B cell (primary cell): ENCODE measurements at regions not wholly inside any gene's neighbourhood (a gene's known extent, or its start where the extent isn't known, plus 50 kb on each side); places are given as distances from the start of the nearest gene placed in this dataset.

ENCODE experiments used
- ATAC-seq: fragments of 200-7000 bp; cut with Tn5 transposase; one replicate; pipeline ENCODE4 v1.10.0; 2021; ENCODE audit warnings: low read depth, mild to moderate bottlenecking, moderate number of reproducible peaks, moderate library complexity
- CTCF ChIA-PET: fragments of 350-600 bp; sonication (Branson Sonifier 250); formaldehyde crosslinking; loops from one replicate; lab custom pipeline; 2021; ENCODE audit warnings: antibody characterized with exemption, inconsistent platforms; lab: Charles Lee
- POLR2A ChIA-PET: fragments of 350-600 bp; sonication (Branson Sonifier 250); formaldehyde crosslinking; loops from one replicate; lab custom pipeline; 2021; ENCODE audit warnings: antibody characterized with exemption; lab: Charles Lee
- DNase-seq: peaks from one replicate; pipeline ENCODE4 v3.0.0; 2013
- H2AFZ ChIP-seq: 2 replicates; pipeline ENCODE4 v1.6.1; 2012; ENCODE audit warnings: mild to moderate bottlenecking, low read depth, low read length; ENCODE audit not compliant: insufficient read depth, poor library complexity, severe bottlenecking
- H3K27ac ChIP-seq, 2 donors: 1 replicate in 1 of 2; 2 replicates in 1 of 2; pipeline ENCODE4 v1.5.1; 2012 to 2013; ENCODE audit warnings: low read length in 2 of 2, mild to moderate bottlenecking in 2 of 2, moderate library complexity in 1 of 2
- H3K27me3 ChIP-seq, 4 experiments: fragments of 200-600 bp in 1 of 4; sonication (generic) in 1 of 4; replicated peaks in 1 of 4; 1 replicate in 2 of 4; 2 replicates in 2 of 4; pipeline versions ENCODE4 v1.6.1 to v1.7.0; 2013 to 2016; ENCODE audit warnings: low read length in 3 of 4, mild to moderate bottlenecking in 2 of 4, mixed read lengths in 1 of 4, moderate library complexity in 1 of 4; ENCODE audit not compliant: insufficient read depth in 4 of 4, control insufficient read depth in 3 of 4; ENCODE audit errors: control extremely low read depth in 1 of 4
- H3K36me3 ChIP-seq, 2 experiments: replicated peaks in 1 of 2; 1 replicate in 1 of 2; 2 replicates in 1 of 2; pipeline versions ENCODE4 v1.6.1 to v1.7.1; 2013; ENCODE audit warnings: low read length in 1 of 2; ENCODE audit not compliant: insufficient read depth in 2 of 2, control insufficient read depth in 1 of 2; ENCODE audit errors: control extremely low read depth in 1 of 2, extremely low read depth in 1 of 2
- H3K4me1 ChIP-seq, 2 donors: fragments of 200-600 bp in 1 of 2; sonication (generic) in 1 of 2; 1 replicate in 1 of 2; 2 replicates in 1 of 2; pipeline versions ENCODE4 v1.5.1 to v1.6.1; 2013 to 2017; ENCODE audit warnings: low read length in 2 of 2; ENCODE audit not compliant: control insufficient read depth in 2 of 2, insufficient read depth in 2 of 2
- H3K4me2 ChIP-seq: replicated peaks from 2 replicates; pipeline ENCODE3; 2012; ENCODE audit warnings: mild to moderate bottlenecking, low read depth, low read length; ENCODE audit not compliant: poor library complexity, severe bottlenecking
- H3K4me3 ChIP-seq, 5 experiments: fragments of 200-600 bp in 1 of 5; sonication (generic) in 1 of 5; 1 replicate in 3 of 5; 2 replicates in 2 of 5; pipeline versions ENCODE4 v1.5.1 to v1.7.0; 2011 to 2016; ENCODE audit warnings: low read length in 4 of 5, mild to moderate bottlenecking in 4 of 5, low read depth in 2 of 5, control low read depth in 1 of 5, moderate library complexity in 1 of 5; ENCODE audit not compliant: insufficient read depth in 1 of 5; ENCODE audit errors: control extremely low read depth in 1 of 5, extremely low read depth in 1 of 5
- H3K79me2 ChIP-seq: fragments of 200-600 bp; sonication (generic); one replicate; pipeline ENCODE4 v1.6.0; 2016; ENCODE audit warnings: low read length; ENCODE audit not compliant: control insufficient read depth, insufficient read depth
- H3K9ac ChIP-seq: fragments of 200-600 bp; sonication (generic); 2 replicates; pipeline ENCODE4 v1.6.1; 2017; ENCODE audit warnings: mild to moderate bottlenecking, low read length, moderate library complexity
- H3K9me3 ChIP-seq, 3 donors: one replicate each; pipeline versions ENCODE4 v1.6.1 to v1.7.1; 2013; ENCODE audit warnings: low read length in 2 of 3; ENCODE audit not compliant: control insufficient read depth in 2 of 3, insufficient read depth in 1 of 3; ENCODE audit errors: control extremely low read depth in 1 of 3
- H4K20me1 ChIP-seq: 2 replicates; pipeline ENCODE4 v1.6.0; 2012; ENCODE audit warnings: mild to moderate bottlenecking, low read length; ENCODE audit not compliant: insufficient read depth, control insufficient read depth, poor library complexity, severe bottlenecking
- H3K27ac Mint-ChIP-seq: one replicate; pipeline ENCODE4 v1.8.0; 2021; ENCODE audit warnings: mixed read lengths
- H3K27me3 Mint-ChIP-seq: one replicate; pipeline ENCODE4 v1.8.0; 2021; ENCODE audit warnings: mixed read lengths
- H3K4me1 Mint-ChIP-seq: one replicate; pipeline ENCODE4 v1.8.0; 2021; ENCODE audit warnings: mixed read lengths
- H3K4me3 Mint-ChIP-seq: one replicate; pipeline ENCODE4 v1.8.0; 2021; ENCODE audit warnings: mixed read lengths
- H3K9me3 Mint-ChIP-seq: one replicate; pipeline ENCODE4 v1.8.0; 2022; ENCODE audit warnings: mixed read lengths; ENCODE audit not compliant: insufficient read depth
- EZH2 ChIP-seq: IDR thresholded peaks from 2 replicates; pipeline ENCODE4 v1.6.1; 2012; ENCODE audit warnings: borderline replicate concordance, low read depth, mild to moderate bottlenecking, moderate library complexity, low read length; ENCODE audit not compliant: insufficient read depth, poor library complexity, severe bottlenecking
- WGBS: methylation state at CpG from one replicate; pipeline ENCODE4 v1.1.5; 2013; ENCODE audit warnings: missing lambda C conversion rate; ENCODE audit not compliant: insufficient coverage; 5-methylcytosine and 5-hydroxymethylcytosine counted together
- intact Hi-C: fragments of 100-400 bp; cut with micrococcal nuclease; formaldehyde crosslinking; loops from one replicate; pipeline ENCODE4 v1.10.0; 2022
- TF ChIP-seq, protein P1 (sequence below): fragments of 200-600 bp; IDR thresholded peaks from one replicate; pipeline ENCODE4 v1.8.0; 2022; ENCODE audit warnings: antibody characterized with exemption, mild to moderate bottlenecking

GRCh38 chr16:48057048-48057447 lies 98.7 kb downstream of the ABCC12 start:
- no peak overlapping the region for H3K4me2 ChIP-seq
- CTCF ChIA-PET: interaction anchor here (0.7 to 1.2 kb wide), 3 partner anchors 132 to 1019 kb away, joined by 3 to 4 read pairs (median 3); no protein-coding TSS in a partner anchor
- Mint-ChIP-seq H3K9me3 (no peaks in the 10 kb centered on the region), H3K27ac (no peak overlapping the region), H3K27me3 (peaks cover 38% of the 10 kb centered on the region), H3K4me1 (peaks cover 6% of the 10 kb centered on the region), H3K4me3 (no peak overlapping the region)
- no peak overlapping the region for H3K4me3 ChIP-seq
- DNase-seq (no peak), ATAC-seq (no peak)
- intact Hi-C loops: no loop called here
- H3K9ac ChIP-seq: no peak overlapping the region
- no peaks in the 10 kb centered on the region for H4K20me1 ChIP-seq
- H3K27ac ChIP-seq: no peak overlapping the region
- no peaks in the 10 kb centered on the region for H3K36me3 ChIP-seq
- peaks cover 0 to 7% (median 3%) of the 10 kb centered on the region in 4 experiments for H3K27me3 ChIP-seq
- no peak overlapping the region for H2AFZ ChIP-seq
- H3K9me3 ChIP-seq: no peaks in the 10 kb centered on the region
- POLR2A ChIA-PET: no interaction called here
- H3K79me2 ChIP-seq: no peaks in the 10 kb centered on the region
- WGBS: no CpG with 5 or more reads among the region's 3 CpGs
- TF ChIP-seq, protein P1, sequence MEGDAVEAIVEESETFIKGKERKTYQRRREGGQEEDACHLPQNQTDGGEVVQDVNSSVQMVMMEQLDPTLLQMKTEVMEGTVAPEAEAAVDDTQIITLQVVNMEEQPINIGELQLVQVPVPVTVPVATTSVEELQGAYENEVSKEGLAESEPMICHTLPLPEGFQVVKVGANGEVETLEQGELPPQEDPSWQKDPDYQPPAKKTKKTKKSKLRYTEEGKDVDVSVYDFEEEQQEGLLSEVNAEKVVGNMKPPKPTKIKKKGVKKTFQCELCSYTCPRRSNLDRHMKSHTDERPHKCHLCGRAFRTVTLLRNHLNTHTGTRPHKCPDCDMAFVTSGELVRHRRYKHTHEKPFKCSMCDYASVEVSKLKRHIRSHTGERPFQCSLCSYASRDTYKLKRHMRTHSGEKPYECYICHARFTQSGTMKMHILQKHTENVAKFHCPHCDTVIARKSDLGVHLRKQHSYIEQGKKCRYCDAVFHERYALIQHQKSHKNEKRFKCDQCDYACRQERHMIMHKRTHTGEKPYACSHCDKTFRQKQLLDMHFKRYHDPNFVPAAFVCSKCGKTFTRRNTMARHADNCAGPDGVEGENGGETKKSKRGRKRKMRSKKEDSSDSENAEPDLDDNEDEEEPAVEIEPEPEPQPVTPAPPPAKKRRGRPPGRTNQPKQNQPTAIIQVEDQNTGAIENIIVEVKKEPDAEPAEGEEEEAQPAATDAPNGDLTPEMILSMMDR: no peak
- no peak for TF ChIP-seq EZH2
- H3K4me1 ChIP-seq: peaks cover 0 to 6% of the 10 kb centered on the region in 2 donors

DNA sequence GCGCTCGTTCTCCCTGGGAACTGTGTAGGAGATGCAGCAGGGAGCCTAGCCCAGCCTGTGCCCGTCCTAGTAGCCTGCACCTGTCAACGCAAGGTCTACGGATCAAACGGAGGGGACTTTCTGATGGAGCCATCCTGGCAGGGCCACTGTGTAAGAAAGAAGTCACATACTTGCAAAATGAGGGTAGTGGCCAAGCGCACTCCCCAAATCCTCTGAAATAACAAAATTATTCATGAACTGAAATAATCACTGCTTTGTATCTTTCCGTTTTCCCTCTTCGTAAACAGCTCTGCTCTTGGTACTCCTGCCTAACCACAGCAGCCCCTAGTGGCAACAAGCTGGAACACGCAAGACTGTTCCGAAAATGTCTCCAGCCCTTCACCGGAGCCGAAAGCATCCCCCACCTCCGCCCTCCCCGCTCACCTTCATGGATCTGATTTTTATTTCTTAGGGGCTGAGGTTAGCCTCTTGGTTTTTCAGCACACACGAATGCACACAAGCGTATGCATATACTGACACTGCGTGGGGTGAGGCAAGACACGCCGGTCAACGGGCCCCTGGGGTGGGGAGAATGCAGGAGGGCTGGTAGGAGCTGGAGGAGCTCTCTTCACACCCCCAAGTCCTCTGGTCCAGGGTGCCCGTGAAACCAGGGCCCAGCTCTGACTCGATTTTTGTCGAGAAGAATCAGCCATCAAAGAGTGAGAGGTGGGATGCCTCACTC lies 100.8 kb downstream of the ABCC12 start:
- WGBS: 31% methylated on average over 12 of the region's 24 CpGs
- ChIA-PET POLR2A (no interaction called here), CTCF (interaction anchor here (0.9 to 2.2 kb wide), 7 partner anchors 10 to 1017 kb away, joined by 3 to 18 read pairs (median 3); partner anchors contain the start of gene NETO2)
- peaks cover 0 to 7% (median 3%) of the 10 kb centered on the region in 4 experiments for H3K27me3 ChIP-seq
- H3K9ac ChIP-seq: no peak overlapping the region
- Mint-ChIP-seq H3K27me3 (peaks cover 41% of the 10 kb centered on the region), H3K4me1 (peaks cover 6% of the 10 kb centered on the region), H3K9me3 (no peaks in the 10 kb centered on the region), H3K4me3 (no peak overlapping the region), H3K27ac (no peak overlapping the region)
- H3K36me3 ChIP-seq: no peaks in the 10 kb centered on the region
- no peak for ATAC-seq
- peak overlapping the region; percentile 9 for H3K4me2 ChIP-seq
- no peaks in the 10 kb centered on the region for H4K20me1 ChIP-seq
- H2AFZ ChIP-seq: no peak overlapping the region
- DNase-seq: peak; percentile 49
- no peak overlapping the region for H3K4me3 ChIP-seq
- H3K27ac ChIP-seq: no peak overlapping the region
- TF ChIP-seq, protein P1: peak; percentile 66
- no peak for TF ChIP-seq EZH2
- H3K79me2 ChIP-seq: no peaks in the 10 kb centered on the region
- peaks cover 0 to 6% of the 10 kb centered on the region in 2 donors for H3K4me1 ChIP-seq
- no peaks in the 10 kb centered on the region for H3K9me3 ChIP-seq
- intact Hi-C loops: no loop called here
